Right cardiac atrium (tissue), 5 donors: ENCODE measurements at regions not wholly inside any gene's neighbourhood (a gene's known extent, or its start where the extent isn't known, plus 50 kb on each side); places are given as distances from the start of the nearest gene placed in this dataset.
"Not testable (repeated sequence)": the region's sequence is repeated elsewhere in the genome, so short reads cannot be mapped to it uniquely, and the experiment has no call there.

ENCODE experiments used
- ATAC-seq, 2 donors: fragments of 200-7000 bp; cut with Tn5 transposase; one replicate each; pipeline versions ENCODE4 v1.8.0 to v1.9.1; 2020; ENCODE audit warnings: moderate library complexity in 2 of 2, mild to moderate bottlenecking in 1 of 2
- DNase-seq, 3 donors: peaks; one replicate each; pipeline ENCODE4 v3.0.0-alpha.2; 2020
- H3K27ac ChIP-seq: one replicate; pipeline ENCODE4 v1.5.1; 2013; ENCODE audit warnings: mild to moderate bottlenecking, low read length, control low read depth, moderate library complexity
- H3K27me3 ChIP-seq: one replicate; pipeline ENCODE4 v1.6.1; 2013; ENCODE audit not compliant: control insufficient read depth, insufficient read depth
- H3K4me1 ChIP-seq: one replicate; pipeline ENCODE4 v1.6.1; 2013; ENCODE audit warnings: low read length; ENCODE audit not compliant: control insufficient read depth, insufficient read depth
- H3K4me3 ChIP-seq: one replicate; pipeline ENCODE4 v1.5.1; 2013; ENCODE audit warnings: low read length, control low read depth
- H3K9me3 ChIP-seq: one replicate; pipeline ENCODE4 v1.6.1; 2013; ENCODE audit warnings: low read length; ENCODE audit not compliant: control insufficient read depth
- WGBS: extraction: QIAGEN DNeasy Blood & Tissue Kit; methylation state at CpG from one replicate; pipeline ENCODE4 v1.1.7; 2013; 5-methylcytosine and 5-hydroxymethylcytosine counted together
- intact Hi-C, 4 donors: fragments of 100-400 bp; cut with DNase I; formaldehyde crosslinking; loops; one replicate each; pipeline versions ENCODE4 v1.11.0 to v1.14.0; 2022 to 2023
- donor health status: healthy with polysubstance abuse.
- donor health status: DM: no; HTN: yes; CAD: no.
- donor health status: DM: no; HTN: no; CAD: no.
- donor health status: DM: no; HTN: yes; CAD: no; lungs with severe emphysema.
- donor health status: DM: yes; HTN: yes; CAD: no.

DNA sequence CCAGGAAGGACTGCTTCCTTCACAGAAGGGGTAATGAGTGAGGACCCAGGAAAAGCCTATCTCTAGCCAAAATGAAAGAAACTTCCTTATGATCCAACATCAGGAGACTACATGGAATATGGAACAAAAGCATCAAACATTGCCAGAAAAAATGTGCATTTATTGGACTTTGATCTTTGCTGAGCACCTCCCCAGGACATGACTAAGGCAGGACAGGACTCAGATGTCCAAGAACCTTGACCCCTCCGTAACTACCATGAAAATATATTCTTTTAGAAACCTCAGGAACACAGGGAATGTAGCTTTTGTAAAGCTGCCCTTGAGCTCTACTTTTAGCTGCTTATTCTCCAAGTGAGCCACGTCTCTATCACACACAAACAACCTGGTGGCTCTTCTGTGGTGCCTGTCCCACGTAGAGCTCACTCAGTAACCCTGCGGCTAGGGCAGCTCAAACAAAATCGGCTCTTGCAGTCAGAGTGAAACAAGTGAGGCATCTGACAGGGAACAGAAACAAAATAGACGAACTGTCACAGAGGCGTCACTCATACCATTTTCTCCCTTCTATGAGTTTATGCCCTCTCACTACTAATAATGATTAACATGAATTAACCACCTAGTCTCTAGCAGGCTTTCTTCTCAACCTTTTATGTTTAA, 471.5 kb upstream of the API5 start:
- intact Hi-C loops = no loop called here
- Histone ChIP-seq H3K4me1 (no peaks in the 10 kb centered on the region), H3K27ac (no peak overlapping the region), H3K4me3 (no peak overlapping the region), H3K27me3 (no peaks in the 10 kb centered on the region), H3K9me3 (no peaks in the 10 kb centered on the region)
- WGBS = 76% methylated on average over 7 of the region's 7 CpGs
- ATAC-seq = no peak
- no peak for DNase-seq

DNA sequence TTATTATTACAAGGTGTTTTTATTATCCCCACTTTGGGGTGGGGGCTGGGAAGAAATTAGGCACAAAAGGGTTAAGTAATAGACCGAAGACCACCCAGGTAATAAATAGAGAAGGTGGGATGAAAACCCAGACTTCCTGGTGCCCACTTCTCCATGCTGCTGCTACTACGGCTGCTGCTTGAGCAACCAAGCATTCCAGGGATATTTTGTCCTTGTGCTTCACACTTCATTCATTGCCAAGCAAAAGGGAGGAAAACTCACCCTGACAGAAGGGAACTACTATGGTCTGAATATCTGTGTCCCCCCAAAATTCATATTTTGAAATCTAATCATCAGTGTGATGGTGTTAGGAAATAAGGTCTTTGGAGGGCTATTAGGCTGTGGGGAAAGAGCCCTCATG, 470.9 kb upstream of the API5 start:
- WGBS = 49% methylated on average over 2 of the region's 2 CpGs
- H3K9me3 ChIP-seq = no peaks in the 10 kb centered on the region
- no peak for ATAC-seq
- H3K27ac ChIP-seq = no peak overlapping the region
- DNase-seq = no peak
- H3K4me3 ChIP-seq = no peak overlapping the region
- no peaks in the 10 kb centered on the region for H3K27me3 ChIP-seq
- H3K4me1 ChIP-seq = no peaks in the 10 kb centered on the region
- intact Hi-C loops = no loop called here

DNA sequence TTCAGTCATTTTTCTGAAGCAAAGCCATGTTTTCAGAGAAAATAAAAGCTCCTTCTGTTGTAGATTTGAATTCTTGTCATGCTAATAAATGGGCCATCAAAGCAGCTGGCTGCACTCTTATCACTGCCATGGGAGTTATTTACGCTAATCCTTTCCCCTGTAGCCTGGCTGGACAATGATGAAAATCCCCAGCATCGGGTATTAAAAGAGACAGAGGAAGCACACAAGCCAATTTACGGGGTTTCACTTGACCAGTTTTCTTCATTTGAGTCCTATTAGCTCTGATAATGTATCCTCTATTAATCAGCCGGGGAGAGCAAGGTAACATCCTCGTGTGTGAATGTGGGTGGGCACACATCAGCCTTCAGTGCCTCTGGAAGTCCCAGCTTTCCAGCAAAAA, 470.2 kb upstream of the API5 start:
- intact Hi-C loops = no loop called here
- DNase-seq (no peak), ATAC-seq (no peak)
- 34% methylated on average over 5 of the region's 5 CpGs for WGBS
- H3K4me3 ChIP-seq = no peak overlapping the region
- no peak overlapping the region for H3K27ac ChIP-seq
- H3K9me3 ChIP-seq = no peaks in the 10 kb centered on the region
- no peaks in the 10 kb centered on the region for H3K4me1 ChIP-seq
- H3K27me3 ChIP-seq = no peaks in the 10 kb centered on the region

DNA sequence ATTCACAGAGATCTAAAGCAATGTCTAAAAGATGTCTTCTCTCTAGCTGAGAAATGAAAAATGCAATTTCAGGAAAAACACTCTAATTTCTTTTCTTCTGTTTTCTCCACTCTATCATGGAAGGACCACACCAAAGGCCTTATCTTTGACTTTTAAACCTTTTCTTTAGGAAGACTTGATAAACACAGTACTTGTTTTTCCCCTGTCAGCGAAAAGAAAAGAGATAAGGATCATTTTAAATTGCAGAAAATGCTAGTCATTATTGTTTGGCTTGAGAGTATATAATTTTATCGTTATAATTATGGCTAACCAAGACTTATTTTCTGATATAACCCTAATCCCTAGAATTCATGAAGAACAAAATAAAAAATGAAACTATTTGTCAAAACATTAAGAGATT, 462.4 kb upstream of the API5 start:
- no peak for DNase-seq
- H3K4me1 ChIP-seq = no peaks in the 10 kb centered on the region
- 36% methylated on average over 2 of the region's 2 CpGs for WGBS
- intact Hi-C loops = no loop called here
- no peak overlapping the region for H3K27ac ChIP-seq
- no peaks in the 10 kb centered on the region for H3K27me3 ChIP-seq
- no peak for ATAC-seq
- no peak overlapping the region for H3K4me3 ChIP-seq
- H3K9me3 ChIP-seq = no peaks in the 10 kb centered on the region

DNA sequence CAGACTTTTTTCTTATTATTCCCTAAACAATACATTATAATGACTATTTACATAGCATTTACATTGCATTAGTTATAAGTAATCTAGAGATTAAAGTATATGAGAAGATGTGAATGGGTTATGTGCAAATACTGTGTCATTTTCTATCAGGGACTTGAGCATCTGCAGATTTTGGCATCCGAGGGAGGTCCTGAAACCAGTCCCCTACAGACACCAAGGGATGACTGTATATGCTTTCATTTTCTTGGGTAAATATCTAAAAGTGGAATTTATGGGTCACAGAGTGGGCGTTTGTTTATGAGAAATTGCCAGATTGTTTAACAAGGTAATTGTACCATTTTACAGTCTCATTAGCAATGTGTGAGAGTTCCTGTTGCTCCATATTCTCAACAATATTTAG, 454.5 kb upstream of the API5 start:
- ATAC-seq (no peak), DNase-seq (no peak)
- WGBS = 47% methylated on average over 2 of the region's 2 CpGs
- no peaks in the 10 kb centered on the region for H3K9me3 ChIP-seq
- no peak overlapping the region for H3K4me3 ChIP-seq
- H3K27me3 ChIP-seq = no peaks in the 10 kb centered on the region
- no peaks in the 10 kb centered on the region for H3K4me1 ChIP-seq
- intact Hi-C loops = no loop called here
- no peak overlapping the region for H3K27ac ChIP-seq

DNA sequence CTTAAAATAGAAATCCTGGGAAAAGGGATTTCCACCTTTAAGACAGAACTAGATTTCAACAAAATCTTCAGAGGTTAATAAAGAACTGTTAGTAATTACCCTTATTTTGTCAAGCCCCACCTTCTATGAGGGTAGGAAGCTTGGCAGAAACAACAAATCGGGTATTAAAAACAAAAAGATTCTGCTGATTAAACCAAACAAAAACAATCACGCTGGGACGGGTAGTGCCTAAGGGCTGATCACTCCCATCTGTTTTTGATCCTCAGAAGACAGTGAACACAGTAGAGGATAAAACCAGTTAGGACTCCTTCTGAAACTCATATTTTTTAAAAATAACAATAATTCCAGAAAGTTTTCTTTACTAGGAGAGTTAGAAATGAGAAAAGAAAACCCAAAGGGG, 441.3 kb upstream of the API5 start:
- 45% methylated on average over 3 of the region's 3 CpGs for WGBS
- intact Hi-C loops = no loop called here

DNA sequence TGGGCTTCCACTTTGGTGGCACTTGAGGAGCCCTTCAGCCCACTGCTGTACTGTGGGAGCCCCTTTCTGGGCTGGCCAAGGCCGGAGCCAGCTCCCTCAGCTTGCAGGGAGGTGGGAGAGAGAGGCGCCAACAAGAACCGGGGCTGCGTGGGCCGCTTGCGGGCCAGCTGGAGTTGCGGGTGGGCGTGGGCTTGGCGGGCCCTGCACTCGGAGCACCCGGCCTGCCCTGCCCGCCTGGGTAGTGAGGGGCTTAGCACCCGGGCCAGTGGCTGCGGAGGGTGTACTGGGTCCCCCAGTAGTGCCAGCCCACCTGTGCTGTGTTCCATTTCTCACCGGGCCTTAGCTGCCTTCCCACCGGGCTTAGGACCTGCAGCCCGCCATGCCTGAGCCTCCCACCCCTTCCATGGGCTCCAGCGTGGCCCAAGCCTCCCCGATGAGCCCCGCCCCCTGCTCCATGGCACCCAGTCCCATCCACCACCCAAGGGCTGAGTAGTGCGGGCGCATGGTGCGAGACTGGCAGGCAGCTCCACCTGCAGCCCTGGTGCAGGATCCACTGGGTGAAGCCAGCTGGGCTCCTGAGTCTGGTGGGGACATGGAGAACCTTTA, 437.9 kb upstream of the API5 start:
- H3K27me3 ChIP-seq, ATAC-seq, H3K4me3 ChIP-seq, intact Hi-C loops, H3K9me3 ChIP-seq, H3K4me1 ChIP-seq, H3K27ac ChIP-seq: not testable (repeated sequence)
- DNase-seq = peak in 1 of 3 donors; percentile 26
- WGBS = 90% methylated on average over 23 of the region's 23 CpGs

More for the DNA sequence above, 441.3 kb upstream of the API5 start:
- DNase-seq (no peak), ATAC-seq (no peak)
- Histone ChIP-seq H3K4me3 (no peak overlapping the region), H3K27ac (no peak overlapping the region), H3K4me1 (no peaks in the 10 kb centered on the region), H3K9me3 (no peaks in the 10 kb centered on the region), H3K27me3 (no peaks in the 10 kb centered on the region)

DNA sequence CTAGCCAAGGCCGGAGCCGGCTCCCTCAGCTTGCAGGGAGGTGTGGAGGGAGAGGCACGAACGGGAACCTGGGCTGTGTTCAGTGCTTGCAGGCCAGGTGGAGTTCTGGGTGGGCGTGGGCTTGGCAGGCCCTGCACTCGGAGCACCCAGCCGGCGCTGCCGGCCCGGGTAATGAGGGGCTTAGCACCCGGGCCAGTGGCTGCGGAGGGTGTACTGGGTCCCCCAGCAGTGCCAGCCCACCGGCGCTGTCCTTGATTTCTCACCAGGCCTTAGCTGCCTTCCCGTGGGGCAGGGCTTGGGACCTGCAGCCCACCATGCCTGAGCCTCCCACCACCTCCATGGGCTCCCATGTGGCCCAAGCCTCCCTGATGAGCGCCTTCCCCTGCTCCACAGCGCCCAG, 430.5 kb upstream of the API5 start:
- intact Hi-C loops = not testable (repeated sequence)

DNA sequence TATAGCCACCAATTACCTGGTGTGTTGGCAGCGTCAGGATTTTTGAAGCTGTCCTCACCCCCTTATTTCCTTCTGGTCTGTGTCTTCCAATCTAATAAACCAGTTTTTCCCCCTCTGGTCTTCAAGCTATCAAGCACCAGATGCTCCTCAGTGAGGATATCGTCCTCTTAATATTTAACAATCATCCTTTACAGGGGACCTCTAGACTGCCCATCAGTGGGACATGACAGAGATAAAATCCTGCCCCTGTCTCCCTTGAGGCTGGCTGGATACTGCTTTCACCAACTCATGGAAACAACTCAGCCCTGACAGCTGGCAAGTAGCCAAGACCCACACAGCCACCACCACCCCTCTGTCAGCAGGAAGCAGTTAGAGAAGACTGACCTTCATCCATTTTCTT, 421.0 kb upstream of the API5 start:
- WGBS = 15% methylated on average over 2 of the region's 2 CpGs
- no peaks in the 10 kb centered on the region for H3K9me3 ChIP-seq
- H3K27me3 ChIP-seq = no peaks in the 10 kb centered on the region
- ATAC-seq = no peak
- peak in 1 of 3 donors; percentile 34 for DNase-seq
- intact Hi-C loops = no loop called here
- no peak overlapping the region for H3K27ac ChIP-seq
- no peak overlapping the region for H3K4me3 ChIP-seq
- no peaks in the 10 kb centered on the region for H3K4me1 ChIP-seq

More for the DNA sequence above, 430.5 kb upstream of the API5 start:
- DNase-seq = peak in 1 of 3 donors; percentile 27
- not testable (repeated sequence) for H3K9me3 ChIP-seq, ATAC-seq, H3K4me1 ChIP-seq, H3K4me3 ChIP-seq, H3K27ac ChIP-seq, H3K27me3 ChIP-seq
- WGBS = 91% methylated on average over 17 of the region's 17 CpGs

DNA sequence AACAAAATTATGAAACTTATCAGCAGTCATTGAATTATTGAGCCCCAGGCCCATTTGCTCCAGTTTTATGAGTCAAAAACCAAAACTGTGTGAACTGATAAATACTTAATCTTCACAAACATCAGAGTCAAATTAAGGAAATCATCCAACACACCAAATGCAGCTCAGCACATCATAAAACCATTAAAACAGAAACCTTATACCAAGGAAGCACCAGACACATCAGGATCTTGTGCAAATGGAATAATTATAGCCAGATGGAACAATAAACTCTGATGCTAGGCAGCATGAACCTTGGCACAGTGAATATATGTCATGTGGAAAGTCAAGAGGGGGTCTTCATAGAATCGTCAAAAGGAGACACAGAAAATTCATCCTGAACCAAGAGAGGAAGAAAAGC, 410.7 kb upstream of the API5 start:
- H3K27ac ChIP-seq = no peak overlapping the region
- DNase-seq (no peak), ATAC-seq (no peak)
- 59% methylated on average over 1 of the region's 1 CpG for WGBS
- H3K4me1 ChIP-seq = no peaks in the 10 kb centered on the region
- H3K27me3 ChIP-seq = no peaks in the 10 kb centered on the region
- H3K4me3 ChIP-seq = no peak overlapping the region
- H3K9me3 ChIP-seq = no peaks in the 10 kb centered on the region
- intact Hi-C loops = no loop called here

DNA sequence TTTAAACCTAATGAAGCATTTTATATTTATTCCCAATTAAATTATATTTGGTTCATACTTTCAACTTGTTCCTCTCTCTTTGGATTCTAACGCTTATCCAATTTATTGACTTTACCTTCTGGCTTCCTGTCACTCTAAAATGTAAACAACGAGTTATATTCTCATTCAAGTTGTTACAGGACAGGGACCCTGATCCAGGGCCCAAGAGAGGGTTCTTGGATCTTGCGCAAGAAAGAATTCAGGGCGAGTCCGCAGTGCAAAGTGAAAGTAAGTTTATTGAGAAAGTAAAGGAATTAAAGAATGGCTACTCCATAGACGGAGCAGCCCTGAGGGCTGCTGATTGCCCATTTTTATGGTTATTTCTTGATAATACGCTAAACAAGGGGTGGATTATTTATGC, 405.6 kb upstream of the API5 start:
- Histone ChIP-seq H3K27me3 (no peaks in the 10 kb centered on the region), H3K27ac (no peak overlapping the region), H3K4me3 (no peak overlapping the region), H3K4me1 (no peaks in the 10 kb centered on the region), H3K9me3 (no peaks in the 10 kb centered on the region)
- WGBS = 85% methylated on average over 7 of the region's 7 CpGs
- intact Hi-C loops = no loop called here
- ATAC-seq (no peak), DNase-seq (no peak)

DNA sequence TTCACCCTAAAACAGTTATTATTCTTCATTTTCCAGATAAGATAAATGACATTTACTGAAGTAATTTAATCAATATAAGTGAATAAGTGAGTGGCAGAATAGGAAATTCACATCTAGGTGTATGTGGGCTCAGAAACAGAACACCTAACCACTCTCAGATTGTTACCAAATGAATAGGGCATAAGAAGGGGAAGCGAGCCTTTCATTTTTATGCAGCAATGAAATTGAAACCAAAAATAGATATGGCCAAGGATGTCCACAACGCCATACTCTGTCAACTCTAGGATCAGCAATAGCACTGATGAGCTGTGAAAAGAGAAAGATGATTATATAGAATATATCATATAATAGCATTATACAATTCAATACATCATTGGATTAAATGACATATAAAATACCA, 398.1 kb upstream of the API5 start:
- H3K27ac ChIP-seq = no peak overlapping the region
- no peaks in the 10 kb centered on the region for H3K9me3 ChIP-seq
- no peak for DNase-seq
- intact Hi-C loops = no loop called here
- WGBS = 77% methylated on average over 2 of the region's 2 CpGs
- ATAC-seq = no peak
- H3K4me1 ChIP-seq = no peaks in the 10 kb centered on the region
- H3K4me3 ChIP-seq = no peak overlapping the region
- H3K27me3 ChIP-seq = no peaks in the 10 kb centered on the region
